ENCODE measurements at regions not wholly inside any gene's neighbourhood (a gene's known extent, or its start where the extent isn't known, plus 50 kb on each side); places are given as distances from the start of the nearest gene placed in this dataset.

DNA sequence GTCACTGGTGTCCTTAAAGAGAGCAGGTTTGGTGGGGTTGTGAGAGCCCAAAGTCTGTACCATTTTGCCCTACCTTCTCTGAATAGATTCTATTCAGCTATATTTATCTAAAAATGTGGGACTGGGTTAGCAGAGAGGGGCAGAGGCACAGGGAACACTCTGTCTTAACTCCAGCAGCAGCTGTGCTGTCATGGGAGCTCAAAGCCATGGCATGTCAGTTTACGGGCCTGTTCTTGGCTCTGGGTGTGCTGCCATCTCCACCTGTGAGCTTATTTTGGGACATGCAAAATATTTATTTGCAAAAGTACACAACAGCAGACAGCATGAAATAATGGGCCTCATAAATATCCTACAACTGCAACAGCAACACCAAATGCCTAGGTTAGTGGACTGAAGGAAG is 129.6 kb upstream of the KCTD1 start:
- no peak for TF ChIP-seq SIN3A (IDR thresholded peaks at IDR 0.05; ENCODE audit: borderline replicate concordance, insufficient read depth, low read length)
- TF ChIP-seq, protein P1, sequence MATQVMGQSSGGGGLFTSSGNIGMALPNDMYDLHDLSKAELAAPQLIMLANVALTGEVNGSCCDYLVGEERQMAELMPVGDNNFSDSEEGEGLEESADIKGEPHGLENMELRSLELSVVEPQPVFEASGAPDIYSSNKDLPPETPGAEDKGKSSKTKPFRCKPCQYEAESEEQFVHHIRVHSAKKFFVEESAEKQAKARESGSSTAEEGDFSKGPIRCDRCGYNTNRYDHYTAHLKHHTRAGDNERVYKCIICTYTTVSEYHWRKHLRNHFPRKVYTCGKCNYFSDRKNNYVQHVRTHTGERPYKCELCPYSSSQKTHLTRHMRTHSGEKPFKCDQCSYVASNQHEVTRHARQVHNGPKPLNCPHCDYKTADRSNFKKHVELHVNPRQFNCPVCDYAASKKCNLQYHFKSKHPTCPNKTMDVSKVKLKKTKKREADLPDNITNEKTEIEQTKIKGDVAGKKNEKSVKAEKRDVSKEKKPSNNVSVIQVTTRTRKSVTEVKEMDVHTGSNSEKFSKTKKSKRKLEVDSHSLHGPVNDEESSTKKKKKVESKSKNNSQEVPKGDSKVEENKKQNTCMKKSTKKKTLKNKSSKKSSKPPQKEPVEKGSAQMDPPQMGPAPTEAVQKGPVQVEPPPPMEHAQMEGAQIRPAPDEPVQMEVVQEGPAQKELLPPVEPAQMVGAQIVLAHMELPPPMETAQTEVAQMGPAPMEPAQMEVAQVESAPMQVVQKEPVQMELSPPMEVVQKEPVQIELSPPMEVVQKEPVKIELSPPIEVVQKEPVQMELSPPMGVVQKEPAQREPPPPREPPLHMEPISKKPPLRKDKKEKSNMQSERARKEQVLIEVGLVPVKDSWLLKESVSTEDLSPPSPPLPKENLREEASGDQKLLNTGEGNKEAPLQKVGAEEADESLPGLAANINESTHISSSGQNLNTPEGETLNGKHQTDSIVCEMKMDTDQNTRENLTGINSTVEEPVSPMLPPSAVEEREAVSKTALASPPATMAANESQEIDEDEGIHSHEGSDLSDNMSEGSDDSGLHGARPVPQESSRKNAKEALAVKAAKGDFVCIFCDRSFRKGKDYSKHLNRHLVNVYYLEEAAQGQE (IDR thresholded peaks at IDR 0.05; ENCODE audit: insufficient read depth in 1 of 2, low read depth in 2 of 2, low read length in 2 of 2): no peak

DNA sequence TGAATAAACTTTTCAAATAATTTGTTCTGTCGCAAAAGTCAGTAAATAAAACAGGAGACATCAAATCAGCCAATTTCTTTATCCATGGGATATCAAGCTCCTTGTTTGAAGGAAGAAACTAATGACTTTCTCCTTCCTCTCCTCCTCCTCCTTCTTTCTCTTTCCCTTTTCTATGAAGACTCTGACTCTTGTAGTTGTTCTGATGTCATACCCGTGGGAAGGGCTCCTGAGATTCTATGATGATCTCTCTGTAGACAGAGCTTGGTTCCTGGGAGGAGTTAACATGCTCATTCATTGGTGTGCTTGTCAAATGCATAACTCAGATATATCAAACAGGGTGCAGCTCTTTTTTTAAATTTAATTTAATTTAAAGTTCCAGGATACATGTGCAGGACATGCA is 118.7 kb upstream of the KCTD1 start:
- TF ChIP-seq FOXP2 (optimal IDR thresholded peaks at IDR 0.05; ENCODE audit: borderline replicate concordance, extremely low read depth, extremely low read length, insufficient read depth) (no peak), POLR2AphosphoS5 (IDR thresholded peaks at IDR 0.05; ENCODE audit: low read depth, low read length) (no peak), SIN3A (IDR thresholded peaks at IDR 0.05; ENCODE audit: borderline replicate concordance, insufficient read depth, low read length) (no peak), TAF1 (IDR thresholded peaks at IDR 0.05; ENCODE audit: borderline replicate concordance, insufficient read depth, low read length) (no peak)
- TF ChIP-seq, protein P1 (IDR thresholded peaks at IDR 0.05; ENCODE audit: insufficient read depth in 1 of 2, low read depth in 2 of 2, low read length in 2 of 2): no peak

DNA sequence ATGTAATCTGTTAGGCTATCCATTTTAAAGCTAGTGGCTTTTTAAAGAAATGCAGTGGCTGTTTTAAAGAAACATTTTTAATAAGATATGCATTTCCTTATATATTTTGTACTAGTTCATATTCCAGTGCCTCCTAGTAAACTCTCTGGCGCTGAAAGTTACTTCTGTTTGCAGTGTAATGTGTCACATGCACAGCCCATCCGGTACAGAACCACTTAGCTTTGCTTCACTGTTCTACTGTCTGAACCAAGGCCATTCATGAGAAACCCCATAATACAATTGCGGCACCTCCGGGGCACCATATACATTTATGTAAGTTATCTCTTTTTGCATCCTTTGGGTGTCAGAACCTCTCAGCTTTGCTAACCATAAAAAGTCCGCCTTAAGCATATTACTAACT is 114.6 kb upstream of the KCTD1 start:
- TF ChIP-seq FOXP2 (optimal IDR thresholded peaks at IDR 0.05; ENCODE audit: borderline replicate concordance, extremely low read depth, extremely low read length, insufficient read depth) (no peak), TAF1 (IDR thresholded peaks at IDR 0.05; ENCODE audit: borderline replicate concordance, insufficient read depth, low read length) (no peak), POLR2AphosphoS5 (IDR thresholded peaks at IDR 0.05; ENCODE audit: low read depth, low read length) (no peak), SIN3A (IDR thresholded peaks at IDR 0.05; ENCODE audit: borderline replicate concordance, insufficient read depth, low read length) (no peak)
- TF ChIP-seq, protein P1 (IDR thresholded peaks at IDR 0.05; ENCODE audit: insufficient read depth in 1 of 2, low read depth in 2 of 2, low read length in 2 of 2): no peak

GRCh38 chr18:26657631-26658581 is 109.6 kb upstream of the KCTD1 start:
- TF ChIP-seq FOXP2 (optimal IDR thresholded peaks at IDR 0.05; ENCODE audit: borderline replicate concordance, extremely low read depth, extremely low read length, insufficient read depth): no peak
- TF ChIP-seq, protein P1 (IDR thresholded peaks at IDR 0.05; ENCODE audit: insufficient read depth in 1 of 2, low read depth in 2 of 2, low read length in 2 of 2): no peak
- no peak for TF ChIP-seq SIN3A (IDR thresholded peaks at IDR 0.05; ENCODE audit: borderline replicate concordance, insufficient read depth, low read length)
- no peak for TF ChIP-seq TAF1 (IDR thresholded peaks at IDR 0.05; ENCODE audit: borderline replicate concordance, insufficient read depth, low read length)
- no peak for TF ChIP-seq POLR2AphosphoS5 (IDR thresholded peaks at IDR 0.05; ENCODE audit: low read depth, low read length)

Measured in PFSK-1 (cell line).